ENCODE measurements at regions not wholly inside any gene's neighbourhood (a gene's known extent, or its start where the extent isn't known, plus 50 kb on each side); places are given as distances from the start of the nearest gene placed in this dataset.

DNA sequence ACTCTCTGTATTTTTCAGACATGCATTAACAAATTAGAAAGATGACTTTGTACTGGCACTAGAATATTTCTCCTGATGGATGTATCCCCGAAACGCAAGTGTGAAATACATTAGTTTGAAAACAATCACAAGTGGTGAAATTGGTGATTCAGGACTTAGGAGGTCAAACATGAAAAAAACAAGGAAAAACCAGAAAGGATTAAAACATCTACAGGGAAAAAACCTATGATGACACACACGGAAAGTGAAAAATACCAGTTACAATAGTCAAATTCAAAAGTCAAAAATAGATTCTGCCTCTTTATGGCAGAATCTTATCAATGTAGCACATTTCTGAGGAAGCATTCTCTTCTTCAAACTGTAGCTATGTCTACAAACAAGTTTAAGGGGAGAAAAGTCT, 129.0 kb upstream of the SGK1 start:
- TF ChIP-seq SPI1 (IDR thresholded peaks at IDR 0.05; ENCODE audit: borderline replicate concordance, low read depth) = no peak
- no peak for TF ChIP-seq CTCF (IDR thresholded peaks at IDR 0.05; ENCODE audit: insufficient read depth, low read length)
- TF ChIP-seq GABPA (IDR thresholded peaks at IDR 0.05; ENCODE audit: low read depth) = no peak
- TF ChIP-seq, protein P1, sequence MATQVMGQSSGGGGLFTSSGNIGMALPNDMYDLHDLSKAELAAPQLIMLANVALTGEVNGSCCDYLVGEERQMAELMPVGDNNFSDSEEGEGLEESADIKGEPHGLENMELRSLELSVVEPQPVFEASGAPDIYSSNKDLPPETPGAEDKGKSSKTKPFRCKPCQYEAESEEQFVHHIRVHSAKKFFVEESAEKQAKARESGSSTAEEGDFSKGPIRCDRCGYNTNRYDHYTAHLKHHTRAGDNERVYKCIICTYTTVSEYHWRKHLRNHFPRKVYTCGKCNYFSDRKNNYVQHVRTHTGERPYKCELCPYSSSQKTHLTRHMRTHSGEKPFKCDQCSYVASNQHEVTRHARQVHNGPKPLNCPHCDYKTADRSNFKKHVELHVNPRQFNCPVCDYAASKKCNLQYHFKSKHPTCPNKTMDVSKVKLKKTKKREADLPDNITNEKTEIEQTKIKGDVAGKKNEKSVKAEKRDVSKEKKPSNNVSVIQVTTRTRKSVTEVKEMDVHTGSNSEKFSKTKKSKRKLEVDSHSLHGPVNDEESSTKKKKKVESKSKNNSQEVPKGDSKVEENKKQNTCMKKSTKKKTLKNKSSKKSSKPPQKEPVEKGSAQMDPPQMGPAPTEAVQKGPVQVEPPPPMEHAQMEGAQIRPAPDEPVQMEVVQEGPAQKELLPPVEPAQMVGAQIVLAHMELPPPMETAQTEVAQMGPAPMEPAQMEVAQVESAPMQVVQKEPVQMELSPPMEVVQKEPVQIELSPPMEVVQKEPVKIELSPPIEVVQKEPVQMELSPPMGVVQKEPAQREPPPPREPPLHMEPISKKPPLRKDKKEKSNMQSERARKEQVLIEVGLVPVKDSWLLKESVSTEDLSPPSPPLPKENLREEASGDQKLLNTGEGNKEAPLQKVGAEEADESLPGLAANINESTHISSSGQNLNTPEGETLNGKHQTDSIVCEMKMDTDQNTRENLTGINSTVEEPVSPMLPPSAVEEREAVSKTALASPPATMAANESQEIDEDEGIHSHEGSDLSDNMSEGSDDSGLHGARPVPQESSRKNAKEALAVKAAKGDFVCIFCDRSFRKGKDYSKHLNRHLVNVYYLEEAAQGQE (IDR thresholded peaks at IDR 0.05; ENCODE audit: insufficient replicate concordance, low read depth) = no peak
- no peak for TF ChIP-seq POLR2AphosphoS5 (IDR thresholded peaks at IDR 0.05; ENCODE audit: low read depth)
- Histone ChIP-seq H3K27me3 (ENCODE audit: insufficient read depth, poor library complexity, severe bottlenecking) (no peaks in the 10 kb centered on the region), H3K4me3 (replicated peaks; ENCODE audit: insufficient read depth, low read length) (no peak overlapping the region), H3K27ac (replicated peaks) (no peak overlapping the region)
- no peak for DNase-seq (ENCODE audit: low read depth in 1 of 2, low spot score in 1 of 2)

- Histone ChIP-seq H3K4me3 (replicated peaks; ENCODE audit: insufficient read depth, low read length) (no peak overlapping the region), H3K27ac (replicated peaks) (no peak overlapping the region), H3K27me3 (ENCODE audit: insufficient read depth, poor library complexity, severe bottlenecking) (no peaks in the 10 kb centered on the region)
- no peak for DNase-seq (ENCODE audit: low read depth in 1 of 2, low spot score in 1 of 2)
- TF ChIP-seq SPI1 (IDR thresholded peaks at IDR 0.05; ENCODE audit: borderline replicate concordance, low read depth) (no peak), POLR2AphosphoS5 (IDR thresholded peaks at IDR 0.05; ENCODE audit: low read depth) (no peak), CTCF (IDR thresholded peaks at IDR 0.05; ENCODE audit: insufficient read depth, low read length) (no peak), GABPA (IDR thresholded peaks at IDR 0.05; ENCODE audit: low read depth) (no peak)
- TF ChIP-seq, protein P1 (IDR thresholded peaks at IDR 0.05; ENCODE audit: insufficient replicate concordance, low read depth) = no peak
Measured at GRCh38 chr6:134446218-134446848, 128.4 kb upstream of the SGK1 start.

DNA sequence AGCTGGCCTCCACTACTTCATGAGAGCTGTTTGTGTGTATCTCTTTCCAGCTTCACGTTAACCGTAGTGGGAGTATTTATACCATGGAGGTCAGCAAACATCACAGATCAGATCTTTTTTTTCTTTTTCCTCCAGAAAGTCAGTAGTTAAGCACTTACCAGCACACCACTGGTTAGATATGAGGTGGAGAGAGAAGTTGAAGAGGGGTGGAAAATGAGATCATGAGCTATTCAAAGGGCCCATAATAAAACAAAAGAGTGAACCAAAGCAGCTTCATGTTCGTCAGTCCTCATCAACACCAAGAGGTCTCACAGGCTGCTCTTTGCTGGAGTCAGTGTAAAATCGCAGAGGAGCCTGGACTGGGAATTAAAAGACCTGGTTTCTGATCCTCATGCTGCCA, 125.1 kb upstream of the SGK1 start:
- H3K27ac ChIP-seq (replicated peaks) = no peak overlapping the region
- H3K4me3 ChIP-seq (replicated peaks; ENCODE audit: insufficient read depth, low read length) = no peak overlapping the region
- H3K27me3 ChIP-seq (ENCODE audit: insufficient read depth, poor library complexity, severe bottlenecking) = no peaks in the 10 kb centered on the region
- no peak for DNase-seq (ENCODE audit: low read depth in 1 of 2, low spot score in 1 of 2)
- no peak for TF ChIP-seq POLR2AphosphoS5 (IDR thresholded peaks at IDR 0.05; ENCODE audit: low read depth)
- no peak for TF ChIP-seq GABPA (IDR thresholded peaks at IDR 0.05; ENCODE audit: low read depth)
- no peak for TF ChIP-seq CTCF (IDR thresholded peaks at IDR 0.05; ENCODE audit: insufficient read depth, low read length)
- TF ChIP-seq, protein P1 (IDR thresholded peaks at IDR 0.05; ENCODE audit: insufficient replicate concordance, low read depth) = no peak
- TF ChIP-seq SPI1 (IDR thresholded peaks at IDR 0.05; ENCODE audit: borderline replicate concordance, low read depth) = no peak

Measured in HL-60 (cell line).